H9 (cell line): ENCODE measurements at regions not wholly inside any gene's neighbourhood (a gene's known extent, or its start where the extent isn't known, plus 50 kb on each side); places are given as distances from the start of the nearest gene placed in this dataset.

Source experiments
- DNase-seq: peaks from one replicate; pipeline ENCODE4 v3.0.0-alpha.2; 2017
- H2AFZ ChIP-seq: one replicate; pipeline ENCODE4 v1.6.1; 2013; ENCODE audit warnings: mild to moderate bottlenecking, low read length, control low read depth, moderate library complexity
- H2AK5ac ChIP-seq: 2 replicates; pipeline ENCODE4 v1.6.1; 2013; ENCODE audit warnings: low read length, control low read depth, mixed read lengths; ENCODE audit not compliant: insufficient read length
- H2BK120ac ChIP-seq: one replicate; pipeline ENCODE4 v1.6.1; 2013; ENCODE audit warnings: low read depth, mild to moderate bottlenecking, low read length, control low read depth, inconsistent platforms; ENCODE audit not compliant: poor library complexity, severe bottlenecking
- H2BK12ac ChIP-seq: 2 replicates; pipeline ENCODE4 v1.6.1; 2013; ENCODE audit warnings: low read length, control low read depth, mixed read lengths, low read depth; ENCODE audit not compliant: insufficient read length
- H2BK15ac ChIP-seq: 2 replicates; pipeline ENCODE4 v1.6.1; 2013; ENCODE audit warnings: low read depth, low read length, control low read depth
- H2BK20ac ChIP-seq: one replicate; pipeline ENCODE4 v1.6.1; 2013; ENCODE audit warnings: low read depth, mild to moderate bottlenecking, low read length, control low read depth, inconsistent platforms; ENCODE audit not compliant: poor library complexity, severe bottlenecking
- H2BK5ac ChIP-seq: 2 replicates; pipeline ENCODE4 v1.6.1; 2013; ENCODE audit warnings: low read length, control low read depth, mixed read lengths; ENCODE audit not compliant: insufficient read length
- H3K14ac ChIP-seq: 2 replicates; pipeline ENCODE4 v1.6.1; 2013; ENCODE audit warnings: low read length, control low read depth; ENCODE audit not compliant: insufficient read depth
- H3K18ac ChIP-seq: 2 replicates; pipeline ENCODE4 v1.6.1; 2013; ENCODE audit warnings: low read depth, mild to moderate bottlenecking, mixed read lengths, low read length, control low read depth; ENCODE audit not compliant: insufficient read length
- H3K23ac ChIP-seq: 2 replicates; pipeline ENCODE4 v1.6.1; 2013; ENCODE audit warnings: low read length, control low read depth, mixed read lengths, low read depth; ENCODE audit not compliant: insufficient read length
- H3K23me2 ChIP-seq: 2 replicates; pipeline ENCODE4 v1.6.1; 2013; ENCODE audit warnings: low read depth, mild to moderate bottlenecking, mixed read lengths, low read length, control low read depth; ENCODE audit not compliant: insufficient read length, poor library complexity, severe bottlenecking
- H3K27ac ChIP-seq: 2 replicates; pipeline ENCODE4 v1.5.1; 2013; ENCODE audit warnings: low read length, control low read depth, mixed read lengths, low read depth; ENCODE audit not compliant: insufficient read length
- H3K27me3 ChIP-seq: 2 replicates; pipeline ENCODE4 v1.6.1; 2013; ENCODE audit warnings: low read length, control low read depth, inconsistent platforms; ENCODE audit not compliant: insufficient read depth
- H3K4ac ChIP-seq: 2 replicates; pipeline ENCODE4 v1.6.1; 2013; ENCODE audit warnings: low read depth, mild to moderate bottlenecking, control low read depth, inconsistent platforms, low read length, moderate library complexity
- H3K4me1 ChIP-seq: 2 replicates; pipeline ENCODE4 v1.6.1; 2013; ENCODE audit warnings: low read length, control low read depth, inconsistent platforms; ENCODE audit not compliant: insufficient read depth
- H3K4me2 ChIP-seq: 2 replicates; pipeline ENCODE4 v1.6.1; 2013; ENCODE audit warnings: low read length, control low read depth, mixed read lengths; ENCODE audit not compliant: insufficient read length, insufficient read depth
- H3K56ac ChIP-seq: 2 replicates; pipeline ENCODE4 v1.6.1; 2013; ENCODE audit warnings: low read depth, mild to moderate bottlenecking, mixed read lengths, low read length, control low read depth; ENCODE audit not compliant: insufficient read length
- H3K79me1 ChIP-seq: 2 replicates; pipeline ENCODE4 v1.6.1; 2013; ENCODE audit warnings: low read depth, mild to moderate bottlenecking, moderate library complexity, low read length, control low read depth, inconsistent platforms; ENCODE audit not compliant: insufficient read depth, poor library complexity, severe bottlenecking
- H3K79me2 ChIP-seq: 2 replicates; pipeline ENCODE4 v1.6.1; 2013; ENCODE audit warnings: low read length, control low read depth, inconsistent platforms; ENCODE audit not compliant: insufficient read depth
- H3K9ac ChIP-seq: 2 replicates; pipeline ENCODE4 v1.6.1; 2013; ENCODE audit warnings: low read length, control low read depth, mixed read lengths; ENCODE audit not compliant: insufficient read length; ENCODE audit errors: extremely low read depth
- H3K9me3 ChIP-seq: one replicate; pipeline ENCODE4 v1.6.1; 2013; ENCODE audit warnings: low read depth, low read length, inconsistent platforms; ENCODE audit not compliant: control insufficient read depth
- H3T11ph ChIP-seq: one replicate; pipeline ENCODE4 v1.6.1; 2013; ENCODE audit warnings: mild to moderate bottlenecking, low read length, control low read depth, inconsistent platforms
- H4K20me1 ChIP-seq: one replicate; pipeline ENCODE4 v1.6.1; 2013; ENCODE audit not compliant: control insufficient read depth, insufficient read length, insufficient read depth
- H4K5ac ChIP-seq: 2 replicates; pipeline ENCODE4 v1.6.1; 2013; ENCODE audit warnings: low read depth, mild to moderate bottlenecking, mixed read lengths, low read length, control low read depth; ENCODE audit not compliant: insufficient read length
- H4K8ac ChIP-seq: replicated peaks from 2 replicates; pipeline ENCODE4 v1.6.1; 2013; ENCODE audit warnings: low read length, control low read depth, mixed read lengths, low read depth; ENCODE audit not compliant: insufficient read length
- H4K91ac ChIP-seq: 2 replicates; pipeline ENCODE4 v1.6.1; 2013; ENCODE audit warnings: low read depth, mild to moderate bottlenecking, moderate library complexity, mixed read lengths, low read length, control low read depth; ENCODE audit not compliant: insufficient read length
- H3K27ac Mint-ChIP-seq, 3 experiments: 2 replicates in 2 of 3; 3 replicates in 1 of 3; pipeline ENCODE4 v1.8.0; 2020 to 2021; ENCODE audit warnings: mixed read lengths in 3 of 3, mild to moderate bottlenecking in 1 of 3, moderate library complexity in 1 of 3
- H3K27me3 Mint-ChIP-seq: 2 replicates; pipeline ENCODE4 v1.8.0; 2021; ENCODE audit warnings: low read depth, mild to moderate bottlenecking, moderate library complexity, mixed read lengths
- H3K36me3 Mint-ChIP-seq, 3 experiments: 2 replicates in 2 of 3; 3 replicates in 1 of 3; pipeline ENCODE4 v1.8.0; 2020 to 2021; ENCODE audit warnings: low read depth in 3 of 3, mixed read lengths in 3 of 3; ENCODE audit not compliant: insufficient read depth in 1 of 3
- H3K4me1 Mint-ChIP-seq, 2 experiments: 2 replicates each; pipeline ENCODE4 v1.8.0; 2020; ENCODE audit warnings: mixed read lengths in 2 of 2
- H3K4me3 Mint-ChIP-seq, 2 experiments: 2 replicates in 1 of 2; 3 replicates in 1 of 2; pipeline ENCODE4 v1.8.0; 2020 to 2021; ENCODE audit warnings: mild to moderate bottlenecking in 2 of 2, mixed read lengths in 2 of 2, moderate library complexity in 1 of 2
- H3K9me3 Mint-ChIP-seq, 2 experiments: 2 replicates in 1 of 2; 3 replicates in 1 of 2; pipeline ENCODE4 v1.8.0; 2020; ENCODE audit warnings: mild to moderate bottlenecking in 2 of 2, mixed read lengths in 2 of 2, moderate library complexity in 1 of 2
- CTCF ChIP-seq: fragments of 200-600 bp; sonication (generic); conservative IDR thresholded peaks from 3 replicates; pipeline ENCODE4 v1.8.0; 2021; ENCODE audit warnings: antibody characterized with exemption, mild to moderate bottlenecking
- WGBS: extraction: QIAGEN DNeasy Blood & Tissue Kit; methylation state at CpG from one replicate; pipeline ENCODE4 v1.1.7; 2013; ENCODE audit warnings: missing lambda C conversion rate, low lambda C conversion rate, mixed read lengths; ENCODE audit not compliant: insufficient read length; ENCODE audit errors: extremely low coverage; 5-methylcytosine and 5-hydroxymethylcytosine counted together

GRCh38 chr13:80642641-80643040 lies 301.7 kb upstream of the SPRY2 start:
- H3K4me1 ChIP-seq = no peaks in the 10 kb centered on the region
- no peak for TF ChIP-seq CTCF
- no peaks in the 10 kb centered on the region for H3K9me3 ChIP-seq
- no peaks in the 10 kb centered on the region for H3K9me3 Mint-ChIP-seq
- H3K4me2 ChIP-seq = no peak overlapping the region
- no peaks in the 10 kb centered on the region for H3K27me3 Mint-ChIP-seq
- no peak overlapping the region for H3K23ac ChIP-seq
- H3K27ac ChIP-seq = no peak overlapping the region
- no peak overlapping the region for H3K18ac ChIP-seq
- no peaks in the 10 kb centered on the region for H3K36me3 Mint-ChIP-seq
- no peak overlapping the region for H3K56ac ChIP-seq
- H4K20me1 ChIP-seq = no peaks in the 10 kb centered on the region
- H4K8ac ChIP-seq = no peak overlapping the region
- H4K91ac ChIP-seq = no peak overlapping the region
- DNase-seq = no peak
- no peak overlapping the region for H3K4me3 Mint-ChIP-seq
- H4K5ac ChIP-seq = no peak overlapping the region
- H2BK5ac ChIP-seq = no peak overlapping the region
- no peak overlapping the region for H3K9ac ChIP-seq
- H2AK5ac ChIP-seq = no peak overlapping the region
- H2BK12ac ChIP-seq = no peak overlapping the region
- H2BK15ac ChIP-seq = no peak overlapping the region
- no peak overlapping the region for H3K4ac ChIP-seq
- no peak overlapping the region for H3T11ph ChIP-seq
- no peaks in the 10 kb centered on the region for H3K23me2 ChIP-seq
- H2BK20ac ChIP-seq = no peak overlapping the region
- no peaks in the 10 kb centered on the region for H3K79me1 ChIP-seq
- H2BK120ac ChIP-seq = no peak overlapping the region
- no peaks in the 10 kb centered on the region for H3K4me1 Mint-ChIP-seq
- H3K27me3 ChIP-seq = no peaks in the 10 kb centered on the region
- H2AFZ ChIP-seq = no peak overlapping the region
- H3K79me2 ChIP-seq = no peaks in the 10 kb centered on the region
- no peak overlapping the region; a peak in 1 of 7 replicates for H3K27ac Mint-ChIP-seq
- WGBS = no CpG with 5 or more reads among the region's 3 CpGs
- no peak overlapping the region for H3K14ac ChIP-seq
